GM23338 (cell line): ENCODE measurements at regions not wholly inside any gene's neighbourhood (a gene's known extent, or its start where the extent isn't known, plus 50 kb on each side); places are given as distances from the start of the nearest gene placed in this dataset.

Experiments
- ATAC-seq: fragments of 200-7000 bp; cut with Tn5 transposase; 3 replicates; pipeline ENCODE4 v1.9.1; 2020
- DNase-seq: peaks from one replicate; pipeline ENCODE4 v3.0.0-alpha.2; 2015; ENCODE audit warnings: low spot score
- H2AFZ ChIP-seq: fragments of 200-600 bp; sonication (generic); 2 replicates; pipeline ENCODE4 v1.8.0; 2016; ENCODE audit warnings: antibody characterized with exemption, mild to moderate bottlenecking, moderate library complexity
- H3F3A ChIP-seq: fragments of 200-600 bp; sonication (generic); replicated peaks from 2 replicates; pipeline ENCODE4 v1.8.0; 2017; ENCODE audit warnings: antibody characterized with exemption, mixed run types, low read depth
- H3K27ac ChIP-seq: fragments of 200-600 bp; sonication (generic); 2 replicates; pipeline ENCODE4 v1.6.1; 2016; ENCODE audit warnings: low read depth
- H3K27me3 ChIP-seq: fragments of 200-600 bp; sonication (generic); 2 replicates; pipeline ENCODE4 v1.8.0; 2016; ENCODE audit warnings: mild to moderate bottlenecking, mixed run types, moderate library complexity; ENCODE audit not compliant: insufficient read depth
- H3K36me3 ChIP-seq: fragments of 200-600 bp; sonication (generic); 2 replicates; pipeline ENCODE4 v1.8.0; 2016; ENCODE audit warnings: mild to moderate bottlenecking; ENCODE audit not compliant: insufficient read depth
- H3K4me1 ChIP-seq: fragments of 200-600 bp; sonication (generic); 2 replicates; pipeline ENCODE4 v1.8.0; 2016; ENCODE audit warnings: mild to moderate bottlenecking, moderate library complexity; ENCODE audit not compliant: insufficient read depth
- H3K4me2 ChIP-seq: fragments of 200-600 bp; sonication (generic); 2 replicates; pipeline ENCODE4 v1.7.1; 2017; ENCODE audit warnings: mixed run types
- H3K4me3 ChIP-seq: fragments of 200-600 bp; sonication (generic); 2 replicates; pipeline ENCODE4 v1.6.1; 2016; ENCODE audit warnings: mixed run types
- H3K79me2 ChIP-seq: fragments of 200-600 bp; sonication (generic); replicated peaks from 2 replicates; pipeline ENCODE4 v1.8.0; 2017; ENCODE audit warnings: mild to moderate bottlenecking; ENCODE audit not compliant: insufficient read depth
- H3K9me2 ChIP-seq: fragments of 200-600 bp; sonication (generic); 2 replicates; pipeline ENCODE4 v1.8.0; 2017; ENCODE audit not compliant: insufficient read depth
- H4K20me1 ChIP-seq: fragments of 200-600 bp; sonication (generic); replicated peaks from 2 replicates; pipeline ENCODE4 v1.8.0; 2017; ENCODE audit warnings: mild to moderate bottlenecking; ENCODE audit not compliant: insufficient read depth
- H3K27ac Mint-ChIP-seq: 2 replicates; pipeline ENCODE4 v1.8.0; 2020; ENCODE audit warnings: inconsistent platforms, mild to moderate bottlenecking, moderate library complexity, mixed read lengths
- H3K27me3 Mint-ChIP-seq: 3 replicates; pipeline ENCODE4 v1.8.0; 2022; ENCODE audit warnings: low read depth, mild to moderate bottlenecking, moderate library complexity, mixed read lengths, inconsistent platforms; ENCODE audit not compliant: insufficient read depth, poor library complexity
- H3K36me3 Mint-ChIP-seq: 3 replicates; pipeline ENCODE4 v1.8.0; 2021; ENCODE audit warnings: low read depth, mild to moderate bottlenecking, inconsistent platforms, moderate library complexity, mixed read lengths
- H3K4me1 Mint-ChIP-seq: 3 replicates; pipeline ENCODE4 v1.8.0; 2020; ENCODE audit warnings: mild to moderate bottlenecking, inconsistent platforms, mixed read lengths
- H3K4me3 Mint-ChIP-seq: 3 replicates; pipeline ENCODE4 v1.8.0; 2021; ENCODE audit warnings: moderate library complexity, mild to moderate bottlenecking, inconsistent platforms, mixed read lengths
- H3K9me3 Mint-ChIP-seq: 3 replicates; pipeline ENCODE4 v1.8.0; 2020; ENCODE audit warnings: moderate library complexity, mild to moderate bottlenecking, inconsistent platforms, mixed read lengths
- CREB1 ChIP-seq: fragments of 250-450 bp; sonication (Bioruptor Pico); IDR thresholded peaks from 2 replicates; pipeline ENCODE4 v1.5.0; 2020; ENCODE audit warnings: low read depth, mild to moderate bottlenecking, moderate library complexity
- CTCF ChIP-seq, 2 experiments: fragments of 200-600 bp in 1 of 2; sonication (generic) in 1 of 2; conservative IDR thresholded peaks; 2 replicates each; pipeline versions ENCODE4 v1.5.1 to v1.6.1; 2016 to 2017; ENCODE audit warnings: antibody characterized with exemption in 2 of 2, low read depth in 2 of 2, mild to moderate bottlenecking in 2 of 2, moderate library complexity in 1 of 2
- ETS1 ChIP-seq: IDR thresholded peaks from 2 replicates; pipeline ENCODE4 v1.6.1; 2016; ENCODE audit warnings: antibody characterized with exemption
- EZH2 ChIP-seq: fragments of 200-600 bp; sonication (generic); IDR thresholded peaks from one replicate; pipeline ENCODE4 v1.8.0; 2017; ENCODE audit warnings: antibody characterized with exemption, mild to moderate bottlenecking, low read depth; ENCODE audit not compliant: unreplicated experiment
- EZH2phosphoT487 ChIP-seq: fragments of 200-600 bp; sonication (generic); IDR thresholded peaks from one replicate; pipeline ENCODE4 v1.8.1; 2018; ENCODE audit warnings: antibody characterized with exemption; ENCODE audit not compliant: unreplicated experiment
- JUNB ChIP-seq: IDR thresholded peaks from one replicate; pipeline ENCODE4 v1.6.1; 2016; ENCODE audit warnings: antibody characterized with exemption; ENCODE audit not compliant: unreplicated experiment
- NANOG ChIP-seq: IDR thresholded peaks from 2 replicates; pipeline ENCODE4 v1.6.1; 2016; ENCODE audit warnings: antibody characterized with exemption, borderline replicate concordance
- POLR2AphosphoS5 ChIP-seq: IDR thresholded peaks from 2 replicates; pipeline ENCODE4 v1.6.1; 2016; ENCODE audit warnings: antibody characterized with exemption, low read depth
- REST ChIP-seq: IDR thresholded peaks from one replicate; pipeline ENCODE4 v1.6.1; 2018; ENCODE audit warnings: antibody characterized with exemption; ENCODE audit not compliant: unreplicated experiment
- STAT1 ChIP-seq: IDR thresholded peaks from one replicate; pipeline ENCODE4 v1.6.1; 2016; ENCODE audit warnings: antibody characterized with exemption; ENCODE audit not compliant: unreplicated experiment
- ZNF114 ChIP-seq: fragments of 250-450 bp; sonication (Bioruptor Pico); IDR thresholded peaks from 2 replicates; pipeline ENCODE4 v1.5.0; 2020; ENCODE audit warnings: mild to moderate bottlenecking, moderate library complexity
- ZNF331 ChIP-seq: fragments of 250-450 bp; sonication (Bioruptor Pico); IDR thresholded peaks from 2 replicates; pipeline ENCODE4 v1.5.0; 2020; ENCODE audit warnings: low read depth, mild to moderate bottlenecking, moderate library complexity
- ZNF462 ChIP-seq: fragments of 250-450 bp; sonication (Bioruptor Pico); IDR thresholded peaks from 2 replicates; pipeline ENCODE4 v1.5.0; 2020; ENCODE audit warnings: mild to moderate bottlenecking, moderate library complexity

GRCh38 chr5:89724379-89725095, 685.0 kb downstream of the CETN3 start:
- Histone ChIP-seq H4K20me1 (no peaks in the 10 kb centered on the region), H3K36me3 (no peaks in the 10 kb centered on the region), H3K27me3 (no peaks in the 10 kb centered on the region), H3K79me2 (no peaks in the 10 kb centered on the region), H3K9me2 (no peaks in the 10 kb centered on the region), H2AFZ (no peak overlapping the region), H3F3A (no peaks in the 10 kb centered on the region), H3K4me2 (no peak overlapping the region), H3K4me1 (peaks cover 4% of the 10 kb centered on the region; the same call in 1 of the 2 replicates), H3K27ac (no peak overlapping the region), H3K4me3 (no peak overlapping the region)
- H3K27ac Mint-ChIP-seq = no peak overlapping the region
- no peaks in the 10 kb centered on the region for H3K9me3 Mint-ChIP-seq
- no peak for DNase-seq
- peaks cover 14% of the 10 kb centered on the region; the same call in 2 of the 3 replicates for H3K4me1 Mint-ChIP-seq
- no peak for ATAC-seq
- TF ChIP-seq ZNF331 (CRISPR knock-in tag) (no peak), REST (no peak), STAT1 (no peak), NANOG (no peak), JUNB (no peak), ZNF114 (CRISPR knock-in tag) (no peak), POLR2AphosphoS5 (no peak), ETS1 (no peak), EZH2 (no peak), CREB1 (CRISPR knock-in tag) (no peak), CTCF (conservative IDR thresholded peaks at IDR 0.05; ENCODE audit: low read depth in 2 of 2) (no peak), ZNF462 (CRISPR knock-in tag) (no peak), EZH2phosphoT487 (no peak)
- no peak overlapping the region for H3K4me3 Mint-ChIP-seq
- H3K36me3 Mint-ChIP-seq = no peaks in the 10 kb centered on the region
- no peaks in the 10 kb centered on the region for H3K27me3 Mint-ChIP-seq
